ENCODE measurements at regions not wholly inside any gene's neighbourhood (a gene's known extent, or its start where the extent isn't known, plus 50 kb on each side); places are given as distances from the start of the nearest gene placed in this dataset.
"Not testable (repeated sequence)": the region's sequence is repeated elsewhere in the genome, so short reads cannot be mapped to it uniquely, and the experiment has no call there.

DNA sequence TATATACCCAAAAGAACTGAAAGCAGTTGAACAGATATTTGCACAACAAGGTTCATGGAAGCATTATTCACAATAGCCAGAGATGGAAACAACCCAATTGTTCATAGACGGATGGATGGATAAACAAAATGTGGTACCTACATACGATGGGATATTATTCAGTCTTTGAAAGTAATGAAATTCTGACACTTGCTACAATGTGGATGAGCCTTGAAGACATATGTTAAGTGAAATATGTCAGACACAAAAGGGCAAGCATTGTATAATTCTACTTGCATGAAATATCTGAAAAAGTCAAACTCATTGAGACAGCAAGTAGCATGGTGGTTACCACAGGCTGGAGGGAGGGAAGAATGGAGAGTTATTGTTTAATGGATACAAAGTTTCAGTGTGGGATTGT, 696.1 kb downstream of the MATN1 start:
- no peak for DNase-seq (ENCODE audit: low read depth in 2 of 3, low spot score in 1 of 3)

DNA sequence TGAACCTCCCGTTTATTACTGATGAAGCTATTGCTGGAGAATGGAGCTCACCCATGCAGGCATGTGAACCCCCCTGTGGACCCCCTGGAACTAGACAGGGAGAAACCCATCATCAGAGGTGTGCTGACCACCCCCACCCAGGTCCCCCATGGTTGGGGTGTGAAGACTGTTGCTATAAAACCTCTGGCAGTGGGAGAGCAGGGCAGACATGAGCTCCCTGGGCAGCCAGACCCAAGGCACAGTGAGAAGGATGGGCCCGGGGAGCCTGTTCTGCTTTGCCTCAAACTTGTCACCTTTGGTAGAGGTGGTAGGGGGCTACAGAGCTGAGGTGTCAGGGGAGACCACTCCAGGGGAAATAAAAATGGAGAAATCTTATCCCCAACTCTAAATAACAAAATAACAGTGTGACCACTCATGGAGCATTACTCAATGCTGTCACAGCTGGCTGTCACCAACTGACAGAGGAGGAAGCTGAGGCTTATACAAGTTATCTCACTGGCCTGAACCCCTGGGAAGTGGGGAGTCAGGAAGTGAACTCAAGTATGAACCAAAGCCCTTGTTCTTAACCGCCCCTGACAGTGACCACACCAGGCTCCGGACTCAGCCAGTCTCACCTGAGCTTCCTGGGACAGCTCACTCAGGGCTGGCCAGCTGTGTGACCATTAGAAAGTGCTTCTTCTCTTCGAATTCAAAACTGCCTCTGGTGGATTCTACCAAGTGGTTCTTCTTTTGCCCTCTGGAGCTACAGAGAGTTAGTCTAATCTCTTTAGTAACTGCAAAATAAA, 698.8 kb downstream of the MATN1 start:
- no peak for DNase-seq (ENCODE audit: low read depth in 2 of 3, low spot score in 1 of 3)

DNA sequence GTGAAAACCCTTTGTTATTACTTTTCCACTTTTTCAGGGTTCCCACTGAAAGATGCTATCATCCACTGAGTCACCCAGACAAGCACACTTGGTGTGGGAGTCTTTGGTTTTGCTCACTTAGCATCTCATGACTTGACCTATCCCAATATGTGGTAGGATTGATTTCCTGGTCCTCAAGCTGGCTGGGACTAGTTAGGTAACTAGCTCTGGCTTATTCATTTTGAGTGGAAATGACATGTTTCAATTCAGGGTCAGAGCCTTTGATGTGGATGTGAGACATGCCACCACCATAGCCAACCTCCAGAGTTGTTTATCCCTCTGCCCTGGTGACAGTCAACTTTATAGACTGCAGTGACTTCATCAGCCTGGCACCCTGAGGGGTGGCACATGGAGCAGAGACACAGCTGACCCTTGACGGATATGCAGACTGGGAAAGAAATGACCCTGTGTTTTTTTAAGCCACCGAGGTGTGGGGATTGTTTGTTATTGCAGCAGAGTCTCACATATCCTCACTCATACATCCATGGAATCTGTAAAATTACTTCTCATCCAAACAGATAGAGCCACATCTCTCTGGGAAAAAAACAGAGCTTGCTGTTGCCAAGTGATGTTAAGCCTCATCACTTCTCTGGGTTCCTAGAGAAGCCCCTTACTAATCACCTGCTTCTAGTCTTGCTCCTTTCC, 699.9 kb downstream of the MATN1 start:
- DNase-seq (ENCODE audit: low read depth in 2 of 3, low spot score in 1 of 3), result no peak

DNA sequence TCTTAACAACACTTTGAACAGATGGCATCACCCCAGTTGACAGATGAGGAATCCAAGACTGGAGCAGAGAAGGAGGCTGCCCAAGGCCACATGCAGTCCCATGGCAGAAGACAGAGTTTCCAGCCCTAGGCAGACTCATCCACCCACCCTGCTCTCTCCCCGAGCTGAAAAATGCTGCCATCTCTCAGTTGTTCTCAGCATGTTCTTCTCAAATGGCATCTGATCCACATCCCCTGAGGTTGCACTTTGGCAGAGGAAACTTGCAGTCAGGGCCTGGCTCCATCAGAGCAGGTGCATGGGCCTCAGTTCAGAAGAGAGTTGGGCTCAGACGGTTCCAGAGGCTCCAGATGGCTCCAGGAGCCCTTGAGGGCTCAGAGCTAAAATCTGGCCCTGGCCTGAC, 709.4 kb downstream of the MATN1 start:
- no peak for DNase-seq (ENCODE audit: low read depth in 2 of 3, low spot score in 1 of 3)

DNA sequence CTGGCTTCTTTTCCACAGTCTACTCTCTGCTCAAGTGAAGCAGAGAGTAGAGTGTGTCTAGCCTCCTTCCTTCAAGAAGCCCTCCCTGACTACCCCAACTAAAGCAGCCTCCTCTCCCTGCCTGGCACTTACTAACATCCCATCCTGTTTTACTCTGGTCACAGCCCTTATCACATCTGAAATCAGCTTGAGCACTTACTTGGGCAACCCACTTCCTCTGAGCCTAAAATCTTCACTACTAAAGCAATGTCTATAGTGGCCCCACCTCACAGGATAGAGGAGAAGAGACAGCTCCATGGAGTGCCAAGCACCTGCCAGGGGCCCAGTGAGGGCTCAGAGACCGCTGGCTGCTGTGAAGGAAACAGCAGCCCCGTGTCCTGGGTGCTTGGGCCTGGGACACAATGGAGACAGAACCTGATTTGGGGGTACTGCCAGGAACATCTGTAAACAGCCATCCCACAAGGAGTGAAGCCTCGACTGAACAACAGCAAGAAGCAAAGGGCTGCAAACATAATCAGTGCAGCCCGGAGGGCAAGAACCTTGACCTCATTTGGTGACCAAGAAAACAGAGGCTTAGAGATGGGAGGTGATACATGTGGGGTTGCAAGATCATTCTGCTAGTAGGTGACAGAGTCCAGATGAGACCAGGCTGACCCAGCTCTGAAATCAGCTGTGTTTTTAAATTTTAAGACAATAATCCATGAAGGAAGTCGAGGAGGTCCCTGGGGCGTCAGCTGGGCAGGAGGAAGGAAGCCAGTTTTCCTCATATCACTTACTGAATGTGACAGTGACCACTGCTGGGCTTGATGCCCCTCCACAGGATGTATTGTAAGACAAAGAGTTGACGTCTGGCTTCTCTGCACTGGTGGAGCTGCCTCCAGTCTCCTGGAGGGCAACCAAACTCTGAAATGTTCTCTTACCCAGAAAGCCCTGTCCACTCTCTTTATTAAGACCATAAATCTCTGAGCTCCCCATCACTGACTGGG, 710.6 kb downstream of the MATN1 start:
- no peak for DNase-seq (ENCODE audit: low read depth in 2 of 3, low spot score in 1 of 3)

DNA sequence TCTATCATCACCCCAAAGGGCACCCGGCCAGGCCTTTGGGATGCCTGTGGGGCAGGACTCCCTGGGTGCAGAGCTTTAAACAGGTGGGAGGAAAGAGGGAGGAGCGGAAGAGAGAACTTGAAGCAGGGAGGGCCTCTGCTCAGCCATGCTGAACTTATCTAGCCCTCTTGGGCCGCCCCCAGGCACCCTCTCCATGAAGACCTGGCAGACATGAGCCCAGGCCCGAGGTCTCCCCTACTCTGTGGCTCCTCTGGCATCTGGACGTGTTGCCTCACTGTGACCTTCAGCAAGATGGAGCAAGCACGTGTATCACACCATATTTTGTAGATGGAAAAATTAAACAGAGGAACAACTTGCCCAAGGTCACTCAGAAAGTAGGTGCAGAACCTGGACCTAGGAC, 711.4 kb downstream of the MATN1 start:
- no peak for DNase-seq (ENCODE audit: low read depth in 2 of 3, low spot score in 1 of 3)

DNA sequence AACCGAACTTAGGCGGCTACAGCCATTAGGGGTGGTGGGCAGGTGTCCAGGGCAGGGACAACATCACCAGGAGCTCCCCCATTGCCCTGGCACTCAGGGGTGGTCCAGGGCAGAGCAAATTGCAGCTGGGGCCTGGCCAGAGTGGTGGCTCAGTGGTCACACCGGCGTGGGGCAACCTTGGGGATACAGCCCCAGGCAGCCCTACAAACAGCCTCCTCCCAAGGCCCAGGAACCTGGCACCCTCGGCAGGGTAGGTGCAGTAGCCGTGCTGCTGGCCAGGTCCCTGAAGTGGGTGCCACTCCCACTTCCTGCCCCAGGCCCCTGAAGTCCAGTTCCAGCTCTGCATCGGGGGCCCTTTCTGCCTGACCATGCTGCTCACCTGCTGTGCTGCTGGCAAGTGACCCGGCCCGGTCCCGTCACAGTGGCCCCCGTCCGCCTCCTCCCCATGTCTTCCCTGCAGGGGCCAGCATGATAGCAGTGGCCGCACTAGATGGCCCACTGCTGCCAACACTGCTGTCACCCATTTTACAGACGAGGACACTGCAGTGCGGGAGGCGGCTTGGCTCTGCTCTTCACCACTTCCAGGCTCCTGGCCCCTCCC, 712.8 kb downstream of the MATN1 start:
- no peak for DNase-seq (ENCODE audit: low read depth in 2 of 3, low spot score in 1 of 3)

DNA sequence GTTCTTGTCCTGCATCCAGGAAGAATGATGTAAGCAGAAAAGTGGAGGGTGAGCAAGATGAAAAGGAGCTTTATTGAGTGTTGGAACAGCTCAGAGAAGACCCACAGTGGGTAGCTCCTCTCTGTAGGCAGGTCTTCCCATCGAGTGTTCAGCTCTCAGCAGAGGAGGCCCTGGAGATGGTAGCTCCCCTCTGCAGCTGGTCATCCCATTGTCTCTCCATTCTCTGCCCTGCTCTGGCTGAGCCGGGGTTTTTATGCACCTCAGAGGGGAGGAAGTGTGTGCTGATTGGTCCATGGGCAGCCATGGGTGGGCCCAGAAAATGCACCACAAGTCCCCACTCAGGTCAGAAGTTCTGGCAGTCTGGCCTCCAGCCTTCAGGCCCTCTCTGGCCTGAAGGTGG, 713.7 kb downstream of the MATN1 start:
- no peak for DNase-seq (ENCODE audit: low read depth in 2 of 3, low spot score in 1 of 3)

DNA sequence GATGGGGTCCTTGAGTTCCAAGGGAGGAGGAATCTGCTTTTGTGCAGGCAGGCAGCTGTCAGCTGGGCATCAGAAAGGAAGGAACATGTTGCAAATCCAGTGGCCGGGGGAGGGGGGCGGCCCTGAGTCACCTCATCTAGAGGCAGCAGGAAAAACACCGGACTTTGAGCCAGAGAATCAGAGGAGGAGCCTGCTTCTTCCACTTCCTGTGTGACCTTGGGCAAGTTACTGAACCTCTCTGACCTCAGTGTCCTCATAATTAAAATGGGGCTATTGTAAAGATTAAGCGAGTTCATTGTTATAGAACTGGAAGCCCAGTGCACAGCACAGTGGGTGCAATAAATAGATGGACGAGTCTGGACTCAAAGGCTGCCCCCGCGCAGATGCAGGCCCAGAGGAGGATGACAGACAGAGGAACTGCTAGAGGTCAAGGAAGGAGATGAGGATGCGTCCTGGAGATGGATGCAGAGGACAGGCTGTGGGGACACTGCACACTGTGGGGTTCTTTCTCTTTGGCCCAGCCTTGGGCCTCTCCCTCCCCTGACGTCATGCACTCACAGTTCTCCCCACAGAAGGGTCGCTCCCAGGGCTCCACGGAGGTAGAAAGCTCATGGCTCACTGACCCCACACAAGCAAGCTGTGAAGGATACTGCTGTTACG, 714.3 kb downstream of the MATN1 start:
- DNase-seq (ENCODE audit: low read depth in 2 of 3, low spot score in 1 of 3), result no peak

DNA sequence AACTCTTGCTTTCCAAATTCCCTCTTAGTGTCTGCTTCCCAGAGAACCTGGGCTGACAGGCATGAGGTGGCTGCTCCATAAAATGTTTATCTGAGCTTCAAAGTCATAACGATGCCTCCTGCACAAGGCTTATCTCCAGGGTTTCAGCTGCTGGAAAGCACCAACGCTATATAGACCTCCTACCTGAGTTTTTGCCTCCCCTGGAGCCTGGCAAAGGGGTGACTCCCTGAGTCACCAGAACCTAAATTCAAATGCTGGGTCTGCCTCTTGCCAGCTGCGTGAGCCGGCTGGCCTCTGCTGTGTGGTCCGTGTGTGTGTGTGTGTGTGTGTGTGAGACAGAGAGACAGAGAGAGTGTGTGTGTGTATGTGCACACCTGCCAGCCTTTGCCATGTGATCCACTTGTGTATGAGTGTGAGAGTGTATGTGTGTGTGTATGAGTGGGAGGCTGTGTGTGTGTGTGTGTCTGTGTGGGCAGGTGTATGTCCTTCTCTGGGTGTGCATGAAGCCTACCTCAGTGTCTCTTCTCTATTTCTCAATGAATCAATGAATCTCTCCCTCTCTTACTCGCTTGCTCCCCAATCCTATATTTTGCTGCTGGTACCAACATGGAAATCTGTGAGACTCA, 714.9 kb downstream of the MATN1 start:
- no peak for DNase-seq (ENCODE audit: low read depth in 2 of 3, low spot score in 1 of 3)

DNA sequence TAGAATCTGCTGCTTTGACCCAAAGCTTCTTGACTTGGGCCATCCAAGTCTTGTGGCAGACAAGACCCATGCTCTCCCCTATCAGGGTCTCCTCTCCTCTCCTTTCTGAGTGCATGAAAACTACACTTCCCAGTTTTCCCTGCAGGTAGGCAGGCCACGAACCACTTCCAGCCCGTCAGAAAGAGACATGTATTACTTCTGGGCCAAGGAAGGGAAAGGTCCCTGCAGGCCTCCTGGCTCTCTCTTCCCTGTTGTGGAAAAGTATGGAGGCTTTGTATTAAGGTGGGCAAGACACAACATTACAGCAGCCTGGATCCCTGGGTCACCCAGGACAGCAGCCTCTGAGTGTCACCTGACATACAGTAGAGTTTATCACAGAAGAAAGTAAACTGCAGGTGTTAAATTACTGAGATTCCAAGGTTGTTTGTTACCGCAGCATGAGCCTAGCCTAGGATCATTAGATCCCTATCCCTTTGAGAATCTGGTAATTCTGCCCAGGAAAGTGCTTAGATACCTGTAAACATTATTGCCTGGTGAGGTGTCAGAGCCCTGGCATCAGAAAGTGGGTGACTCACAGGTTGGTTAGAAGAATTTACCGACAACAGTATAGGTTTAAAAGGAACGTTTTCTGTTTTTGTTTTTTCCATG, 717.3 kb downstream of the MATN1 start:
- DNase-seq (ENCODE audit: low read depth in 2 of 3, low spot score in 1 of 3), result no peak

DNA sequence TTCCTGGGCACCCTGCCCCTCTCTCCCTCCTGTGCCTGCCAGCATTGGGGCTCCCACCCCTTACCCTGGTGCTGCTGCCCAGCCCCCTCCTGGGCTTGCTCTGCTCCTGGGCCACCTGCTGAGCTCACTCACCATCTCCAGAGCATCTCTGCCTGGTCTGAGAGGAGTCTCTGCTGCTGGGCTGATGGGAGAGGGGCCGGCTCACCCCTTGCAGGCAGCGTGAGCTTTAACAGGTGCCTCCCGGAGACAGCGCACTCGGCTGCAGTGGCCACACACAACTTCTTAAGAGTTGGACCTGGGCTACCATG, 721.7 kb downstream of the MATN1 start:
- DNase-seq (ENCODE audit: low read depth in 2 of 3, low spot score in 1 of 3), result no peak

DNA sequence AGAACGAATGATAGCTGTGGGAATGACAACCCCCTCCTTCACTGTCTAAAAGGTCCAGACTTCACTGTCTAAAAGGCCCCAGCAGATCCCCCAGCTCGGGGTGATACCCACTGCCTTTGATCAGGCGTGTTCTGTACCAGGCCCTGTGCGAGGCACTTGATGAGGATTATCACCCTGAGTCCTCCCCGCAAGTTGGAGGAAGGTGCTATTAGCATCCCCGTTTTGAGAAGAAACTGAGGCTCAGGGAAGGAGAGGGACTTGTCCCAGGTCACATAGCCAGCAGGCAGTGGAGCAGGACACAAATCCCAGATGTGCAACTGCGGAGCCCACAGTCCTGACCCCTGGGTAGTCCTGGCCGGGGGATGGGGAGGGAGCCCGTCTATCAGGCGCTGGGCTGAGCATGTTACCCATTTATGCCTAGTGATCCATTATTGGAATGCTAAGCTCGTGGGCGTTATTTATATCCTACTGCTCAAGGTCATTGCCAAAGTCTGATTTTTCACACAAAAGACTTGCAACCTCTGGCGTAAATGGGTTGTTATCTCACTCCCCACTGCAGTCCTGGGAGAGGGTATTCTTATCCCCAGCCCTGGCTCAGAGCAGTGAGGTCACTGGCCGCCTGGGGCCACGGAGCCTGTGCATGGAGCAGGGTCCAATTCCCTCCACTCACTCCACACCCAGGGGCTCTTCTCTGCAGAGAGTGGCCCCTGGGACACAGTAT, 722.2 kb downstream of the MATN1 start:
- no peak for DNase-seq (ENCODE audit: low read depth in 2 of 3, low spot score in 1 of 3)

DNA sequence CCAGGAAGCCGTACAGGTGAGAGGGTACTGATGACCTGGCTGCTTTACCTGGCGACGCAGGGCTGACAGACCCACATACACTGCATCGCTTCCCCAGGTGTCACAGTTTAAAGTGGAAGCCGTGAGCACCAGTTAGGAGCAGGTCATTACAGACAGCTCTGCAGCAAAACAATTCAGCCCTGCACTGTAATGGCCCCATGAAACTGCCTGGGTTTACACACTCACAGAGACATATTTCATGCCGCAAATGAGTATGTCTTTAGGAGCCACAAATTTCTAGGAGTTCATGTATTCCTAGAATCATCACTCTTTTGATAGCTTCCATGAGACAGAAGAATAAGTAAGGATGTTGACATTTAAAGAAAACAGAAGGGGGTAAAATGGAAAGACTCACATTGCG, 723.1 kb downstream of the MATN1 start:
- no peak for DNase-seq (ENCODE audit: low read depth in 2 of 3, low spot score in 1 of 3)

DNA sequence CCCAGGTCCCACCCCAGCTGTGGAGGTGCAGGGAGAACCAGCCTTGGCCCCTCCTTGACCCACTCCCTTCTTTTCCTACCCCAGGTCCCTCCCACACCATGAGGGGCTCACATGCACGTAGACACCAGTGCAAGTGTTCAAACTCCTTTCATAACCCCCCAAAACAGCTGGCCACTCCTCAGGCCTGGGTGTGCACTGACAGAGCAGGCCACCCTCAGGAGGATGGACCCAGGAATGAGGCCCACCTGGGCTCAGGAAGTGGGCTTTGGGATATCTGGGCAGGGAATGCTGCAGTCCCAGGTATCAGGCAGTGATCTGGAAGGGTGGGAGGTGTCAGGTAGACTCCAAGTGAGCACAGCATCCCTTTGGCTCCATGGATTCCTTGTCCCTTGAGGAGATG, 723.8 kb downstream of the MATN1 start:
- DNase-seq (ENCODE audit: low read depth in 2 of 3, low spot score in 1 of 3), result no peak

DNA sequence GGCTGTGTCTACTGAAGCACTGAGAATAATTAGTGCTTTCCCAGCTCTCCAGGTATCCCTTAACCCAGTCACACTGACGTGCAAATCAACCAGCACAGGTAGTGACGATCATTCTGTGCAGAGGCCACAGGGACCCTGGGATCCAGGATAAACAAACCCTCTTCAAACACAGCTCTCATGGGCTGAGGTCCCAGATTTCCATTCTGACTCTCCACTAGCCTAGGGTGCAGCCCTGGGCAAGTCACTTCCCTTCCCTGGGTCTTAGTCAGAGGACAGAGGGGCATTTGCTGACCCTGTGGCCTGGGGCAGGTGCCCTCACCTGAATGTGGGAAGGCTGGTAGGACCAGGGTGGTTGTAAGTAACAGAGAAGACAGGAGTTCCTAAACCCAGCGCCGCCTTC, 724.7 kb downstream of the MATN1 start:
- no peak for DNase-seq (ENCODE audit: low read depth in 2 of 3, low spot score in 1 of 3)

DNA sequence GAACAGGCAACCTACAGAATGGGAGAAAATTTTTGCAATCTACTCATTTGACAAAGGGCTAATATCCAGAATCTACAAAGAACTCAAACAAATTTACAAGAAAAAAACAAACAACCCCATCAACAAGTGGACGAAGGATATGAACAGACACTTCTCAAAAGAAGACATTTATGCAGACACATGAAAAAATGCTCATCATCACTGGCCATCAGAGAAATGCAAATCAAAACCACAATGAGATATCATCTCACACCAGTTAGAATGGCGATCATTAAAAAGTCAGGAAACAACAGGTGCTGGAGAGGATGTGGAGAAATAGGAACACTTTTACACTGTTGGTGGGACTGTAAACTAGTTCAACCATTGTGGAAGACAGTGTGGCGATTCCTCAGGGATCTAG, 725.6 kb downstream of the MATN1 start:
- DNase-seq (ENCODE audit: low read depth in 2 of 3, low spot score in 1 of 3), result not testable (repeated sequence)

DNA sequence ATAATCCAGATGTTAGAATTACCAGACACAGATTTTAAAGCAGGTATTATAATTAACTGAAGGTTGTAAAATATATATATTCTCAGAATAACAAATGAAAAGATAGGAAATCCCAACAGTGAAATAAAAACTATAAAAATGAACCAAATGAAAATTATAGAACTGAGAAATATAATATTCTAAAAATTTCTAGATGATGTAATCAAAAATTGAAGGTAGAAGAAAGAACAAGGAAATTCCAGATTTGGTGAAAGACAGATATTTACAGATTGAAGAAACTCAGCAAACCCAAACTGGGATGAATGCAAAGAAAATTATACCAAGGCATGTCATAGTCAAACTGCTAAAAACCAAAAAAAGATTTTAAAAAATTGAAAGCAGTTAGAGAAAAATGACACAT, 729.4 kb downstream of the MATN1 start:
- no peak for DNase-seq (ENCODE audit: low read depth in 2 of 3, low spot score in 1 of 3)

DNA sequence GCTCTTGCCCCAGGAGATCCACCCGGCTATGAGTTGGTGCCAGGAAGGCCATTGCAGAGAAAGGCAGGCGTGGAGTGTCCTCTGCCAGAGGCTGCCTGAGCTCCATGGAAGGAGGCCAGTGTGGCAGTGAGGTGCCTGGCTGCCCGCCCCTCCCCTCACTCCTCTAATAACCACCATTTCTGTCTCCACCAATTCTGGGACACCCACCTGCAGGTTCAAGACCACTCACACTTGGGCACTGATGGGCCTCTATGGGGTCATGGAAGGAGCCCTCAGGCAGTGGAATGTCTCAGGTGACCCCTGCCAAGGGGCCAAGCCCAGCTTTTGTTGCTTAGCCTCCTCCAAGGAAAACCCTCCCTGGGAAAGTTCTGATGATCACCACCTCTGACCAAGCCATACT, 731.6 kb downstream of the MATN1 start:
- no peak for DNase-seq (ENCODE audit: low read depth in 2 of 3, low spot score in 1 of 3)

All from stimulated activated CD4-positive, alpha-beta T cell treated with anti-CD3 and anti-CD28 coated beads, Interleukin-12 subunit alpha, Interleukin-12 subunit beta, amount 100 ng/mL, for 48 hours (primary cell).